SK-N-SH treated with all-trans-retinoic acid at 6 μM for 48 hours (cell line): ENCODE measurements at regions not wholly inside any gene's neighbourhood (a gene's known extent, or its start where the extent isn't known, plus 50 kb on each side); places are given as distances from the start of the nearest gene placed in this dataset.

Experiments used
- ATAC-seq: fragments of 200-7000 bp; cut with Tn5 transposase; 3 replicates; pipeline ENCODE4 v1.9.1; 2020; ENCODE audit warnings: mild to moderate bottlenecking, moderate library complexity
- ARNTL ChIP-seq: fragments of 450-650 bp; formaldehyde crosslinking; IDR thresholded peaks from 2 replicates; pipeline ENCODE4 v1.5.0; 2020; ENCODE audit warnings: low read depth, mild to moderate bottlenecking, moderate library complexity, borderline replicate concordance
- BACH2 ChIP-seq: fragments of 250-450 bp; sonication (Bioruptor Pico); IDR thresholded peaks from 2 replicates; pipeline ENCODE4 v1.9.0; 2021; ENCODE audit warnings: mild to moderate bottlenecking, borderline replicate concordance
- CSDC2 ChIP-seq: fragments of 250-450 bp; sonication (Bioruptor Pico); IDR thresholded peaks from 2 replicates; pipeline ENCODE4 v1.5.0; 2020; ENCODE audit warnings: mild to moderate bottlenecking, moderate library complexity
- CSRNP3 ChIP-seq: fragments of 250-450 bp; sonication (Bioruptor Pico); IDR thresholded peaks from 2 replicates; pipeline ENCODE4 v1.5.1; 2021; ENCODE audit warnings: mild to moderate bottlenecking, moderate library complexity
- ESRRG ChIP-seq: fragments of 250-450 bp; sonication (Bioruptor Pico); IDR thresholded peaks from 2 replicates; pipeline ENCODE4 v1.6.1; 2021; ENCODE audit warnings: mild to moderate bottlenecking
- GLIS3 ChIP-seq: fragments of 250-450 bp; sonication (Bioruptor Pico); IDR thresholded peaks from 2 replicates; pipeline ENCODE4 v1.5.0; 2020; ENCODE audit warnings: mild to moderate bottlenecking, moderate library complexity
- ISL1 ChIP-seq: fragments of 250-450 bp; sonication (Bioruptor Pico); IDR thresholded peaks from 2 replicates; pipeline ENCODE4 v2.1.2; 2022; ENCODE audit warnings: mild to moderate bottlenecking, moderate library complexity
- OSR1 ChIP-seq: fragments of 250-450 bp; sonication (Bioruptor Pico); IDR thresholded peaks from 2 replicates; pipeline ENCODE4 v1.8.0; 2022; ENCODE audit warnings: moderate library complexity, mild to moderate bottlenecking, inconsistent platforms
- PATZ1 ChIP-seq: fragments of 250-450 bp; sonication (Bioruptor Pico); IDR thresholded peaks from 2 replicates; pipeline ENCODE4 v1.8.0; 2020; ENCODE audit warnings: mild to moderate bottlenecking, moderate library complexity, borderline replicate concordance
- POU6F1 ChIP-seq: fragments of 250-450 bp; sonication (Bioruptor Pico); IDR thresholded peaks from 2 replicates; pipeline ENCODE4 v1.8.0; 2021; ENCODE audit warnings: low read depth, mild to moderate bottlenecking, moderate library complexity, borderline replicate concordance
- PPARA ChIP-seq: fragments of 250-450 bp; sonication (Bioruptor Pico); IDR thresholded peaks from 2 replicates; pipeline ENCODE4 v1.5.0; 2020; ENCODE audit warnings: mild to moderate bottlenecking, borderline replicate concordance
- RARB ChIP-seq: fragments of 250-450 bp; sonication (Bioruptor Pico); IDR thresholded peaks from 2 replicates; pipeline ENCODE4 v1.8.0; 2021; ENCODE audit warnings: mild to moderate bottlenecking, moderate library complexity
- SNAI2 ChIP-seq: fragments of 250-450 bp; sonication (Bioruptor Pico); IDR thresholded peaks from 2 replicates; pipeline ENCODE4 v1.5.0; 2020; ENCODE audit warnings: mild to moderate bottlenecking, moderate library complexity
- TCF4 ChIP-seq: fragments of 250-450 bp; sonication (Bioruptor Pico); IDR thresholded peaks from 2 replicates; pipeline ENCODE4 v1.8.0; 2021; ENCODE audit warnings: mild to moderate bottlenecking, moderate library complexity, borderline replicate concordance
- TOX ChIP-seq: fragments of 250-450 bp; sonication (Bioruptor Pico); IDR thresholded peaks from 2 replicates; pipeline ENCODE4 v1.8.0; 2021; ENCODE audit warnings: mild to moderate bottlenecking, moderate library complexity, borderline replicate concordance
- TSHZ2 ChIP-seq: fragments of 250-450 bp; sonication (Bioruptor Pico); IDR thresholded peaks from 2 replicates; pipeline ENCODE4 v1.5.0; 2020; ENCODE audit warnings: mild to moderate bottlenecking, moderate library complexity
- ZC3H10 ChIP-seq: fragments of 250-450 bp; sonication (Bioruptor Pico); IDR thresholded peaks from 2 replicates; pipeline ENCODE4 v1.5.1; 2021; ENCODE audit warnings: mild to moderate bottlenecking, moderate library complexity
- ZFP3 ChIP-seq: fragments of 250-450 bp; sonication (Bioruptor Pico); IDR thresholded peaks from 2 replicates; pipeline ENCODE4 v1.5.0; 2020; ENCODE audit warnings: mild to moderate bottlenecking, moderate library complexity
- ZNF565 ChIP-seq: fragments of 450-650 bp; formaldehyde crosslinking; conservative IDR thresholded peaks from 2 replicates; pipeline ENCODE4 v1.5.0; 2020; ENCODE audit warnings: low read depth, mild to moderate bottlenecking, moderate library complexity
- ZNF70 ChIP-seq: fragments of 450-650 bp; formaldehyde crosslinking; IDR thresholded peaks from 2 replicates; pipeline ENCODE4 v1.5.0; 2020; ENCODE audit warnings: mild to moderate bottlenecking, moderate library complexity
- ZNF8 ChIP-seq: fragments of 450-650 bp; formaldehyde crosslinking; IDR thresholded peaks from 2 replicates; pipeline ENCODE4 v1.5.0; 2020; ENCODE audit warnings: mild to moderate bottlenecking, moderate library complexity
- TF ChIP-seq, protein P1 (sequence below): fragments of 250-450 bp; sonication (Bioruptor Pico); IDR thresholded peaks from 2 replicates; pipeline ENCODE4 v1.5.1; 2020; ENCODE audit warnings: low read depth, mild to moderate bottlenecking, moderate library complexity

DNA sequence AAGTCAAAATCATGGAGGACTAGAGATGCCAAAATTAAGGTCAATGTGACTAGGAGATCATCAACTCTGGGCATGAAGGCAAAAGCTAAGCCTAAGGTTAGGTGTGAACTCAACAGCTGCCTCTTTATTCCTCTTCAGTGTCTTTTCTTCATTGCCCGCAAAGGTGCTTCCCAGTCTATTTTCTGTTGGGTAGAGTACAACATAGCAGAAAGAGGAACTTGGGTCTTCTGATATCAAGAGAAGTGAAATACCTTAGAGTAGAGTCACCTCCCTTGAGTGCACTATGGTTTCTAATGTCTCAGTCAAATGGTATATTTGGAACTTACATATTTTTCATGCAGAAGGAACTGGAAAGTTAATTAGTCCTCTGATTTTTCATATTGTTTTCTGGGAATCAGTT is 122.5 kb upstream of the GRIN3A start (continued):
- no peak for TF ChIP-seq ZNF70 (CRISPR knock-in tag)
- no peak for TF ChIP-seq ZFP3 (CRISPR knock-in tag)

- no peak for ATAC-seq
- TF ChIP-seq CSRNP3 (no peak), POU6F1 (CRISPR knock-in tag) (no peak), TSHZ2 (CRISPR knock-in tag) (no peak), TOX (CRISPR knock-in tag) (no peak), ZNF565 (no peak), OSR1 (CRISPR knock-in tag) (no peak), PPARA (CRISPR knock-in tag) (no peak), ZC3H10 (CRISPR knock-in tag) (no peak), RARB (CRISPR knock-in tag) (no peak), ARNTL (no peak), ISL1 (CRISPR knock-in tag) (no peak), GLIS3 (CRISPR knock-in tag) (no peak), SNAI2 (CRISPR knock-in tag) (no peak), ZFP3 (CRISPR knock-in tag) (no peak), ESRRG (CRISPR knock-in tag) (no peak), PATZ1 (CRISPR knock-in tag) (no peak), CSDC2 (CRISPR knock-in tag) (no peak)
- TF ChIP-seq, protein P1, sequence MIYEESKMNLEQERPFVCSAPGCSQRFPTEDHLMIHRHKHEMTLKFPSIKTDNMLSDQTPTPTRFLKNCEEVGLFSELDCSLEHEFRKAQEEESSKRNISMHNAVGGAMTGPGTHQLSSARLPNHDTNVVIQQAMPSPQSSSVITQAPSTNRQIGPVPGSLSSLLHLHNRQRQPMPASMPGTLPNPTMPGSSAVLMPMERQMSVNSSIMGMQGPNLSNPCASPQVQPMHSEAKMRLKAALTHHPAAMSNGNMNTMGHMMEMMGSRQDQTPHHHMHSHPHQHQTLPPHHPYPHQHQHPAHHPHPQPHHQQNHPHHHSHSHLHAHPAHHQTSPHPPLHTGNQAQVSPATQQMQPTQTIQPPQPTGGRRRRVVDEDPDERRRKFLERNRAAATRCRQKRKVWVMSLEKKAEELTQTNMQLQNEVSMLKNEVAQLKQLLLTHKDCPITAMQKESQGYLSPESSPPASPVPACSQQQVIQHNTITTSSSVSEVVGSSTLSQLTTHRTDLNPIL (CRISPR knock-in tag), result no peak
Measured at GRCh38 chr9:101859620-101860019, 121.2 kb upstream of the GRIN3A start.

DNA sequence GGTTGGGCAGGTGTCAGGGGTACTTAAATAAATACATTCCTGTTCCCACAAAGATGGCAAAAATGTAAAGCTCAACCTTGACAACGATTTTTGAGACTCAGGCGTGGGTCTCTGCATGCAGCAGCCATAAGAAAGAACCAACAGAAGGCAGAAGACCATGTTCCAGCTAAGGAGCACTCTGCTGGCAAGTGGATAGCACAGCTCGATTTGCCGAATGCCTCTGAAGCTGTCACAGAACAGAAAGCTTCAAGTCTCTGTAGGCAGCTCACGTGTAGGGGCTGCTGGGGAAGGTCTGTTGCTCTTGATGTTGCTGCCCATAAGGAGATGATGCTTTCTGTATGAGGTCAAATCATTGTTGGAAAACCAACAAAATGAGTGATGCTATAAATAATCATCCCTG is 119.6 kb upstream of the GRIN3A start:
- TF ChIP-seq OSR1 (CRISPR knock-in tag), result no peak
- no peak for TF ChIP-seq CSDC2 (CRISPR knock-in tag)
- no peak for TF ChIP-seq ISL1 (CRISPR knock-in tag)
- ATAC-seq, result no peak

DNA sequence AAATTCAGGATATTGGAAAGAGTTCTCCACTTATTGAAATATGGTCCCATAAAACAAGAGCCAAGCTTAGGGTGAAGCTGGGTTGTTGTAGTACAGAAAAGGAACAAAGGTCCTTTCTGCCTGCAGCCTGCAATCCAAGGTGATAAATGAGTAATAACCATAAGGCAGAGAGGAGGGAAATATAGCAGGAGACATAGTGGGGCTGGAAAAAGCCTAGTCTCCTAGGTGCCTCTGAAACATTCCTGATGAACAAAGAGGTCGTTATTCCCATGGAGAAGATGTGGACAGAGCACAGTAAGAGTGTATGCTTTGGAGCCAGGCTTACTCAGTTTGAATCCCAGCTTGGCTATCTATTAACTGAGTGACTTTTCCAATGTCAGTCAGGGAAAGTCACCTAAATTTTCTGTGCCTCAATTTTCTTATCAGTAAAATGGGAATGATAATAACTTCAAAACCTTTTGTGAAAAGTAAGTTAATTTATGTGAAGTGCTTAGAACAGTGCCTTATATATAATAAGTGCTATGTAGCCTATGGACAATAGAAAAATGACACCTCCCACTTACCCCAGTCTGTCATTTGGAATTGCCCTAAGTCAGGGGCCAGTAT is 110.8 kb upstream of the GRIN3A start:
- no peak for ATAC-seq
- TF ChIP-seq ZNF8 (no peak), ISL1 (CRISPR knock-in tag) (no peak), ESRRG (CRISPR knock-in tag) (no peak), BACH2 (CRISPR knock-in tag) (no peak), OSR1 (CRISPR knock-in tag) (no peak), PPARA (CRISPR knock-in tag) (no peak), TCF4 (CRISPR knock-in tag) (no peak), ZNF565 (no peak), GLIS3 (CRISPR knock-in tag) (no peak), ARNTL (no peak), PATZ1 (CRISPR knock-in tag) (no peak)
- TF ChIP-seq, protein P1 (CRISPR knock-in tag), result no peak
